HEK293 (cell line): ENCODE measurements at regions not wholly inside any gene's neighbourhood (a gene's known extent, or its start where the extent isn't known, plus 50 kb on each side); places are given as distances from the start of the nearest gene placed in this dataset.
A peak's percentile ranks its signal among the peaks of the same experiment; 100 is the strongest.

Experiments used
- CTCF ChIA-PET: fragments of 350-600 bp; formaldehyde crosslinking; extraction: SDS; loops from one replicate; lab custom pipeline; 2021; ENCODE audit warnings: antibody characterized with exemption; lab: Yijun Ruan, JAX
- POLR2A ChIA-PET: fragments of 300-600 bp; formaldehyde crosslinking; extraction: SDS; loops from one replicate; lab custom pipeline; 2020; ENCODE audit warnings: antibody characterized with exemption, inconsistent platforms; lab: Yijun Ruan, JAX
- H3K27ac ChIP-seq: fragments of 200-500 bp; sonication (Bioruptor generic); 2 replicates; pipeline ENCODE4 v1.5.1; 2014; ENCODE audit warnings: low read depth, low read length, control low read depth, inconsistent platforms; ENCODE audit errors: extremely low read depth
- H3K36me3 ChIP-seq, 2 experiments: fragments of 200-500 bp in 1 of 2; sonication (Bioruptor generic) in 1 of 2; 1 replicate in 1 of 2; 2 replicates in 1 of 2; pipeline ENCODE4 v1.5.1; 2014 to 2017; ENCODE audit warnings: inconsistent platforms in 2 of 2, low read length in 2 of 2; ENCODE audit not compliant: control insufficient read depth in 2 of 2, insufficient read depth in 1 of 2
- H3K4me1 ChIP-seq: fragments of 200-500 bp; sonication (Bioruptor generic); 2 replicates; pipeline ENCODE4 v1.5.1; 2014; ENCODE audit warnings: mild to moderate bottlenecking, low read length, inconsistent platforms; ENCODE audit not compliant: control insufficient read depth, insufficient read depth
- H3K4me3 ChIP-seq: 2 replicates; pipeline ENCODE4 v1.5.1; 2011; ENCODE audit warnings: low read depth, mild to moderate bottlenecking, control low read depth, low read length, moderate library complexity
- H3K9me3 ChIP-seq: fragments of 200-500 bp; sonication (Bioruptor generic); 2 replicates; pipeline ENCODE4 v1.5.1; 2014; ENCODE audit warnings: low read depth, low read length, inconsistent platforms; ENCODE audit not compliant: control insufficient read depth, insufficient read depth
- GLI4 ChIP-seq: fragments of 450-650 bp; formaldehyde crosslinking; IDR thresholded peaks from 2 replicates; pipeline ENCODE4 v1.5.1; 2016; ENCODE audit warnings: missing biosample characterization, missing genetic modification characterization
- GLIS1 ChIP-seq: fragments of 450-650 bp; formaldehyde crosslinking; IDR thresholded peaks from 2 replicates; pipeline ENCODE4 v1.5.1; 2016; ENCODE audit warnings: missing biosample characterization, missing genetic modification characterization
- KLF7 ChIP-seq: fragments of 450-650 bp; formaldehyde crosslinking; IDR thresholded peaks from 2 replicates; pipeline ENCODE4 v1.5.1; 2016; ENCODE audit warnings: missing biosample characterization, missing genetic modification characterization, borderline replicate concordance
- RBAK ChIP-seq: fragments of 450-650 bp; formaldehyde crosslinking; IDR thresholded peaks from 2 replicates; pipeline ENCODE4 v1.5.1; 2016; ENCODE audit warnings: missing biosample characterization, missing genetic modification characterization
- SP7 ChIP-seq: fragments of 450-650 bp; formaldehyde crosslinking; IDR thresholded peaks from 2 replicates; pipeline ENCODE4 v1.5.1; 2016; ENCODE audit warnings: missing biosample characterization, missing genetic modification characterization
- WT1 ChIP-seq: fragments of 450-650 bp; formaldehyde crosslinking; IDR thresholded peaks from 2 replicates; pipeline ENCODE4 v1.5.1; 2016; ENCODE audit warnings: missing biosample characterization, missing genetic modification characterization
- ZBTB1 ChIP-seq: fragments of 450-650 bp; formaldehyde crosslinking; IDR thresholded peaks from 2 replicates; pipeline ENCODE4 v1.5.1; 2016; ENCODE audit warnings: missing biosample characterization, missing genetic modification characterization
- ZBTB21 ChIP-seq: fragments of 450-650 bp; formaldehyde crosslinking; IDR thresholded peaks from 2 replicates; pipeline ENCODE4 v1.5.1; 2017; ENCODE audit warnings: missing biosample characterization, missing genetic modification characterization
- ZFHX2 ChIP-seq: fragments of 450-650 bp; formaldehyde crosslinking; conservative IDR thresholded peaks from 2 replicates; pipeline ENCODE4 v1.5.1; 2016; ENCODE audit warnings: missing biosample characterization, missing genetic modification characterization
- ZNF174 ChIP-seq: fragments of 450-650 bp; formaldehyde crosslinking; IDR thresholded peaks from 2 replicates; pipeline ENCODE4 v1.5.0; 2017; ENCODE audit warnings: missing biosample characterization, mild to moderate bottlenecking, missing genetic modification characterization
- ZNF19 ChIP-seq: fragments of 450-650 bp; formaldehyde crosslinking; IDR thresholded peaks from 2 replicates; pipeline ENCODE4; 2016; ENCODE audit warnings: missing biosample characterization, missing genetic modification characterization, low read depth
- ZNF214 ChIP-seq: fragments of 450-650 bp; formaldehyde crosslinking; IDR thresholded peaks from 2 replicates; pipeline ENCODE4 v1.5.1; 2017; ENCODE audit warnings: missing biosample characterization, mild to moderate bottlenecking, missing genetic modification characterization, borderline replicate concordance
- ZNF292 ChIP-seq: fragments of 450-650 bp; formaldehyde crosslinking; IDR thresholded peaks from 2 replicates; pipeline ENCODE4 v1.5.1; 2016; ENCODE audit warnings: low read depth, missing biosample characterization, missing genetic modification characterization, borderline replicate concordance
- ZNF335 ChIP-seq: fragments of 450-650 bp; formaldehyde crosslinking; conservative IDR thresholded peaks from 2 replicates; pipeline ENCODE4 v1.5.1; 2016; ENCODE audit warnings: missing biosample characterization, missing genetic modification characterization
- ZNF398 ChIP-seq: fragments of 450-650 bp; formaldehyde crosslinking; IDR thresholded peaks from 2 replicates; pipeline ENCODE4 v1.5.1; 2017; ENCODE audit warnings: missing biosample characterization, missing genetic modification characterization
- ZNF501 ChIP-seq: fragments of 450-650 bp; formaldehyde crosslinking; IDR thresholded peaks from 2 replicates; pipeline ENCODE4 v1.5.1; 2016; ENCODE audit warnings: missing biosample characterization, missing genetic modification characterization
- ZNF549 ChIP-seq: fragments of 450-650 bp; IDR thresholded peaks from 2 replicates; pipeline ENCODE4 v1.5.1; 2018; ENCODE audit warnings: missing biosample characterization, missing genetic modification characterization, mild to moderate bottlenecking, inconsistent platforms, moderate library complexity
- ZNF555 ChIP-seq: fragments of 450-650 bp; formaldehyde crosslinking; conservative IDR thresholded peaks from 2 replicates; pipeline ENCODE4 v1.5.1; 2017; ENCODE audit warnings: missing biosample characterization, mild to moderate bottlenecking, missing genetic modification characterization, inconsistent platforms
- ZNF624 ChIP-seq: fragments of 450-650 bp; formaldehyde crosslinking; IDR thresholded peaks from 2 replicates; pipeline ENCODE4 v1.5.1; 2017; ENCODE audit warnings: missing biosample characterization, missing genetic modification characterization
- ZNF791 ChIP-seq: fragments of 450-650 bp; formaldehyde crosslinking; IDR thresholded peaks from 2 replicates; pipeline ENCODE4 v1.5.1; 2016; ENCODE audit warnings: missing biosample characterization, missing genetic modification characterization
- ZNF792 ChIP-seq: fragments of 450-650 bp; formaldehyde crosslinking; IDR thresholded peaks from 2 replicates; pipeline ENCODE4 v1.5.1; 2016; ENCODE audit warnings: missing biosample characterization, missing genetic modification characterization
- TF ChIP-seq, protein P1 (sequence below): fragments of 450-650 bp; formaldehyde crosslinking; IDR thresholded peaks from 2 replicates; pipeline ENCODE4 v1.5.1; 2016; ENCODE audit warnings: missing biosample characterization, missing genetic modification characterization

GRCh38 chr18:59061914-59062642 is 77.6 kb upstream of the SEC11C start:
- Histone ChIP-seq H3K36me3 (no peaks in the 10 kb centered on the region), H3K4me1 (peaks cover 12% of the 10 kb centered on the region), H3K4me3 (no peak overlapping the region), H3K9me3 (no peaks in the 10 kb centered on the region), H3K27ac (no peak overlapping the region)
- no peak for TF ChIP-seq ZNF792
- POLR2A ChIA-PET = no interaction called here
- CTCF ChIA-PET = interaction anchor here (0.6 to 1.3 kb wide), 5 partner anchors 8 to 281 kb away, joined by 3 to 6 read pairs (median 3); no protein-coding TSS in a partner anchor

- Histone ChIP-seq H3K4me1 (peaks cover 12% of the 10 kb centered on the region), H3K27ac (no peak overlapping the region), H3K9me3 (no peaks in the 10 kb centered on the region), H3K4me3 (no peak overlapping the region), H3K36me3 (no peaks in the 10 kb centered on the region)
- no peak for TF ChIP-seq ZBTB1 (tag by site-specific recombination)
- no peak for TF ChIP-seq ZNF398 (tag by site-specific recombination)
- TF ChIP-seq GLI4 = no peak
- no peak for TF ChIP-seq ZNF292 (tag by site-specific recombination)
- TF ChIP-seq ZNF335 = no peak
- no peak for TF ChIP-seq GLIS1 (tag by site-specific recombination)
- 0 out of 2 replicates have a peak, but pooled peaks have one; percentile 8 for TF ChIP-seq ZFHX2 (tag by site-specific recombination)
- CTCF ChIA-PET = interaction anchor here (1.3 kb wide), 1 partner anchor 8 kb away, joined by 6 read pairs; no protein-coding TSS in a partner anchor
- POLR2A ChIA-PET = no interaction called here
These were observed 77.1 kb upstream of the SEC11C start for GRCh38 chr18:59062643-59063006.

DNA sequence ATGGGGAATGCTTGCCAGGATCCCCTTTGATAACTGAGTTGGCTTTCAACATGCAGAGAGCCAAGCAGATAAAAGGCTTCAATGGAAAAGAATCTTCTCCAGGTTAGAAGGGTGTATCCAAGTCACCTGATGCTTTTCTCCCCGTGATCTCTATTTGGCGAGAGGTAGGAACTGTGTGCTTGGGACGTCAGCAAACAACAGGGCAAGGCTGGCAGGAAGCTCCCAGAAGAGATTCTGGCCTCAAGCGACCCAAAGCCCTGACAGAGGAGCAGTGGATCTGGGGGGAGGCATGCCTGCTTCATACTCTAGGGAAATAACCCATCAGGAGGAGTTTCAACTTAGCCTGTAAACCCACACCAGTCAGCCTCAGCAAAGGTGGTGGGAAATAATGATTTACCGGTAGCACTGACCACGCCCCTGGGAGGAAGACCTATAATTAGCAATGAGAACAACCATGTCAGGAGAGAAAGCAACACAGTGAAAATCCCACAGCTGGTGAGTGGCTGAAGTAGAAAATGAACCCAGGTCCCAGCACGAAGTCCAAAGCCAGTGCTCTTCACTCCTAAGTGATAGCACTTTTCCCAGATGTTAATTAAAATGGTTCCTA is 76.3 kb upstream of the SEC11C start:
- no peak for TF ChIP-seq ZBTB21
- TF ChIP-seq ZNF549 (tag by site-specific recombination) = no peak
- TF ChIP-seq SP7 (tag by site-specific recombination) = peak; percentile 87
- CTCF ChIA-PET = interaction anchor here (0.6 to 2.8 kb wide), 7 partner anchors 10 to 530 kb away, joined by 3 to 22 read pairs (median 4); no protein-coding TSS in a partner anchor
- POLR2A ChIA-PET = no interaction called here
- Histone ChIP-seq H3K36me3 (no peaks in the 10 kb centered on the region), H3K27ac (no peak overlapping the region), H3K4me3 (no peak overlapping the region), H3K4me1 (peaks cover 12% of the 10 kb centered on the region), H3K9me3 (no peaks in the 10 kb centered on the region)

GRCh38 chr18:59063912-59064311 is 75.8 kb upstream of the SEC11C start:
- ChIA-PET CTCF (interaction anchor here (0.6 to 2.8 kb wide), 6 partner anchors 11 to 295 kb away, joined by 3 to 22 read pairs (median 4); no protein-coding TSS in a partner anchor), POLR2A (no interaction called here)
- Histone ChIP-seq H3K36me3 (no peaks in the 10 kb centered on the region), H3K4me1 (peaks cover 12% of the 10 kb centered on the region), H3K9me3 (no peaks in the 10 kb centered on the region), H3K4me3 (no peak overlapping the region), H3K27ac (no peak overlapping the region)
- TF ChIP-seq RBAK (tag by site-specific recombination) (no peak), KLF7 (tag by site-specific recombination) (no peak), ZNF501 (tag by site-specific recombination) (no peak), ZNF19 (tag by site-specific recombination) (no peak), ZNF214 (tag by site-specific recombination) (no peak), ZNF555 (tag by site-specific recombination) (no peak), ZNF174 (tag by site-specific recombination) (no peak), WT1 (no peak), ZNF791 (tag by site-specific recombination) (no peak), ZNF624 (tag by site-specific recombination) (no peak)
- TF ChIP-seq, protein P1, sequence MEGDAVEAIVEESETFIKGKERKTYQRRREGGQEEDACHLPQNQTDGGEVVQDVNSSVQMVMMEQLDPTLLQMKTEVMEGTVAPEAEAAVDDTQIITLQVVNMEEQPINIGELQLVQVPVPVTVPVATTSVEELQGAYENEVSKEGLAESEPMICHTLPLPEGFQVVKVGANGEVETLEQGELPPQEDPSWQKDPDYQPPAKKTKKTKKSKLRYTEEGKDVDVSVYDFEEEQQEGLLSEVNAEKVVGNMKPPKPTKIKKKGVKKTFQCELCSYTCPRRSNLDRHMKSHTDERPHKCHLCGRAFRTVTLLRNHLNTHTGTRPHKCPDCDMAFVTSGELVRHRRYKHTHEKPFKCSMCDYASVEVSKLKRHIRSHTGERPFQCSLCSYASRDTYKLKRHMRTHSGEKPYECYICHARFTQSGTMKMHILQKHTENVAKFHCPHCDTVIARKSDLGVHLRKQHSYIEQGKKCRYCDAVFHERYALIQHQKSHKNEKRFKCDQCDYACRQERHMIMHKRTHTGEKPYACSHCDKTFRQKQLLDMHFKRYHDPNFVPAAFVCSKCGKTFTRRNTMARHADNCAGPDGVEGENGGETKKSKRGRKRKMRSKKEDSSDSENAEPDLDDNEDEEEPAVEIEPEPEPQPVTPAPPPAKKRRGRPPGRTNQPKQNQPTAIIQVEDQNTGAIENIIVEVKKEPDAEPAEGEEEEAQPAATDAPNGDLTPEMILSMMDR (tag by site-specific recombination) = no peak
